Vagina (tissue), 2 donors: ENCODE measurements at regions not wholly inside any gene's neighbourhood (a gene's known extent, or its start where the extent isn't known, plus 50 kb on each side); places are given as distances from the start of the nearest gene placed in this dataset.

Experiments used
- CTCF ChIP-seq, 3 experiments: fragments of 450-650 bp in 2 of 3; fragments of 200-600 bp in 1 of 3; sonication (generic) in 1 of 3; IDR thresholded peaks; one replicate each; pipeline ENCODE4 v1.5.1; 2017 to 2019; ENCODE audit warnings: antibody characterized with exemption in 3 of 3, mild to moderate bottlenecking in 2 of 3, moderate library complexity in 2 of 3
- POLR2A ChIP-seq, 2 donors: fragments of 450-650 bp; IDR thresholded peaks; one replicate each; pipeline ENCODE4 v1.6.1; 2017; ENCODE audit warnings: antibody characterized with exemption in 2 of 2, mild to moderate bottlenecking in 2 of 2, moderate library complexity in 2 of 2

GRCh38 chr5:123756318-123756665, 244.3 kb downstream of the CSNK1G3 start:
- TF ChIP-seq POLR2A (IDR thresholded peaks at IDR 0.05): no peak
- no peak for TF ChIP-seq CTCF (IDR thresholded peaks at IDR 0.05)
